ENCODE measurements at regions not wholly inside any gene's neighbourhood (a gene's known extent, or its start where the extent isn't known, plus 50 kb on each side); places are given as distances from the start of the nearest gene placed in this dataset.

DNA sequence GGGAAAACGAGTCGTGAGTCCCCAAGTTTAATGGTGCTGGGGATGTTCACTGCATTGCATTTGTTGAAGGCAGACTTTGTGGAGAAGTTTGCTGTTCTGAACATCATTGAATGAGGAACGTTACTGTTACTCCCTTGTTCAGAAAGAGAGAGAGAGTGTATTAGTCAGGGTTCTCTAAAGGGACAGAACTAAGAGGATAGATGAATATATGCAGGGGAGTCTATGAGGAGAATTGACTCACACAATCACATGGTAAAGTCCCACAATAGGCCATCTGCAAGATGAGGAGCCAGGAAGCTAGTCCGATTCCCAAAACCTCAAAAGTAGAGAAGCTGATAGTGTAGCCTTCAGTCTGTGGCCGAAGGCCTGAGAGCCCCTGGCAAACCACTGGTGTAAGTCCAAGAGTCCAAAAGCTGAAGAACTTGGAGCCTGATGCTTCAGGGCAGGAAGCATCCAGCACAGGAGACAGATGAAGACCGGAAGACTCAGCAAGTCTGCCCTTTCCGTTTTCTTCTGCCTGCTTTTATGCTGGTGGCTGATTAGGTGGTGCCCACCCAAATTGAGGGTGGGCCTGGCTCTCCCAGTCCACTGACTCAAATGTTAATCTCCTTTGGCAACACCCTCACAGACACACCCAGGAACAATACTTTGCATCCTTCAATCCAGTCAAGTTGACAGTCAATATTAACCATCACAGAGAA is 223.5 kb upstream of the PCSK2 start:
- H3K4me3 ChIP-seq (ENCODE audit: low read length): no peak overlapping the region
- TF ChIP-seq, protein P1, sequence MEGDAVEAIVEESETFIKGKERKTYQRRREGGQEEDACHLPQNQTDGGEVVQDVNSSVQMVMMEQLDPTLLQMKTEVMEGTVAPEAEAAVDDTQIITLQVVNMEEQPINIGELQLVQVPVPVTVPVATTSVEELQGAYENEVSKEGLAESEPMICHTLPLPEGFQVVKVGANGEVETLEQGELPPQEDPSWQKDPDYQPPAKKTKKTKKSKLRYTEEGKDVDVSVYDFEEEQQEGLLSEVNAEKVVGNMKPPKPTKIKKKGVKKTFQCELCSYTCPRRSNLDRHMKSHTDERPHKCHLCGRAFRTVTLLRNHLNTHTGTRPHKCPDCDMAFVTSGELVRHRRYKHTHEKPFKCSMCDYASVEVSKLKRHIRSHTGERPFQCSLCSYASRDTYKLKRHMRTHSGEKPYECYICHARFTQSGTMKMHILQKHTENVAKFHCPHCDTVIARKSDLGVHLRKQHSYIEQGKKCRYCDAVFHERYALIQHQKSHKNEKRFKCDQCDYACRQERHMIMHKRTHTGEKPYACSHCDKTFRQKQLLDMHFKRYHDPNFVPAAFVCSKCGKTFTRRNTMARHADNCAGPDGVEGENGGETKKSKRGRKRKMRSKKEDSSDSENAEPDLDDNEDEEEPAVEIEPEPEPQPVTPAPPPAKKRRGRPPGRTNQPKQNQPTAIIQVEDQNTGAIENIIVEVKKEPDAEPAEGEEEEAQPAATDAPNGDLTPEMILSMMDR (conservative IDR thresholded peaks at IDR 0.05; ENCODE audit: low read length): no peak
- no peak for DNase-seq (ENCODE audit: low read depth)

DNA sequence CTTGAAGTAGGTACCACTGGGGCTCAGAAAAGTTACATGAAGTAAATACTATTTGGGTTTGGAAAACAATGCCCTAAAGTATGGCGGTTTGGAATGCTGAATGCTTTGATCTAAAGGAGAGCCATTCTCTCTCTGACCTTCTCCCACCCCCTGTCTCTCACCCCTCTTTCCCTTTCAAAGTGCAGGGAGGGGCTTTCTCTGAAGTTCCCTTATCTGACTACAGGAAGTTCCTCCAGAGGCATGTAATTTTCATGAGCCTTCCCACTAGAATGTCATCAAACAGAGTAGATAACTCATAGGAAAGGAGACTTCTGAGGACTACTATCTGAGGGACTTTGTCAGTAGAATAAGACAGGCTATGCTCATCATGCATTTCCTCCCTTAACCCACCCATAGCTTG is 216.7 kb upstream of the PCSK2 start:
- DNase-seq (ENCODE audit: low read depth): no peak
- TF ChIP-seq, protein P1 (conservative IDR thresholded peaks at IDR 0.05; ENCODE audit: low read length): no peak
- H3K4me3 ChIP-seq (ENCODE audit: low read length): no peak overlapping the region

DNA sequence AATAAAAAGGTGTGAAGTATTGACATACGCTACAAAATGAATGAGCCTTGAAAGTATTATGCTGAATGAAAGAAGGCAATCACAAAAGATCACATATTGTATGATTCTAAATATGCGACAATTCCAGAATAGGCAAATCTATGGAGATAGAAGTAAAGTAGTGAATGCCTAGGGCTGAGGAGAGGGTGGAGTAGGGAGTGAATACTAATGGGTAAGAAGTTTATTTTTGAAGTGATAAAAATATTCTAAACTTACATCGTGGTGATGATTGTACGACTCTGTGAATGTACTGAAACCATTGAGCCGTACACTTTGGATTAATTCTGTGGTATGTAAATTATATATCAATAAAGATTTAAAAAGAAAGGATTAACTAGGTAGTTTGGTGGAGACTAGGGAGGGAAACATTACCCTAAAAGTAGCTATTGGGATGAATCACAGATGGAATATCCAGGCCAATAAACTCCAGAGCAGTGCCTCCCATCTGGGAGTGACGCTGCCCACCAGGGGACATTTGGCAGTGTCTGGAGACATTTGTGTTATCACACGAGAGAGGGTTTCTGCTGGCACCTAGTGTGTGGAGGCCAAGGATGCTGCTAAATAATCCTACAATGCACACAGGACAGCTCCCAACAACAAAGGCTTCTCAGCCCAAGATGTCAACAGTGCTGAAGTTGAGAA is 214.2 kb upstream of the PCSK2 start:
- DNase-seq (ENCODE audit: low read depth): no peak
- H3K4me3 ChIP-seq (ENCODE audit: low read length): no peak overlapping the region
- TF ChIP-seq, protein P1 (conservative IDR thresholded peaks at IDR 0.05; ENCODE audit: low read length): no peak

DNA sequence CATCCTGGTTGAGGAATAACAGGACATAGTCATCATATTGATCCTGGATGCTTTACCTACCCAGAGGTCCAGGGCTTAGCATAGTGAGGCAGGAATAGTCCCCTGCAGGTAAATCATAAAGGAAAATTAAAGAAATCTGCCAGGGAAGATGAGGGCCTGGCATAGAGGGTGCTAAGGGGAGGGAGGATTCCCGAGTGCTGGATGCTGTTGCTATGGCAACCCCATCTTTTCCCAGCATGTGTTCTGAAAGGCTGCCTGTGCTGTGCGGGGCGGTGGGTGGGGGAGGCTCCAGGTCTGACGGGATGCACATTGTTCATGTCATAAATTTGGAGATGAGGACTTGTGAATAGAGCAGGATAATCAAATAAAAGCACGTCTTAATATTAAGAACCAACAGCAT is 212.6 kb upstream of the PCSK2 start:
- TF ChIP-seq, protein P1 (conservative IDR thresholded peaks at IDR 0.05; ENCODE audit: low read length): no peak
- DNase-seq (ENCODE audit: low read depth): no peak
- H3K4me3 ChIP-seq (ENCODE audit: low read length): no peak overlapping the region

DNA sequence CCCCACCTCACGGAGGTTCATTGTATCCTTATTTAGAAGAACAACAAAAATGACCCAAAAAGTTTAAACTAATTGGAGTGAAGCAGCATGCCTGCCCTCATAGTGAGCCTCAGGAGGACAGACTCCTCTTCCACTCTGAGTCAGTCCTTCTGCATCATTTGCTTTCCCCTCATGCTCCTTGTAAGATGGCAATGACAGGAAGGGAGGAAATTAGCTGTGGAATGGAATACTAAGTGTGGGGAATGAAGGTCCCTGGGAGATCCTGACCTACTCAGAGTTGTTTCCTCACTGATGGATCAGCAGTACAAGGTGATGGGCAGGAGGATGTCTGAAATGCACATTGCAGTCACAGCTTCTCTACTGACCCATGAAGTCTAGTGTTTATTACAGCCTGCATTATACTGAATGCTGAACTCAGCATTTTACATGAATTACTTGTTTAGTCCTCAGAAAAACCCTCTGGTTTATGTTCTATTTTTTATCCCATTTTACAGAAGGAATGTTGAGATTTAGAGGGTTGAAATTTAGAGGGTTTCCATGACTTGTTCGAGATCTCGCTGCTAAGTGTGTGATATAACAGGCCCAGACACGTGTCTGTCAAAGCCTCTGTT is 212.0 kb upstream of the PCSK2 start:
- TF ChIP-seq, protein P1 (conservative IDR thresholded peaks at IDR 0.05; ENCODE audit: low read length): no peak
- H3K4me3 ChIP-seq (ENCODE audit: low read length): no peak overlapping the region
- no peak for DNase-seq (ENCODE audit: low read depth)

DNA sequence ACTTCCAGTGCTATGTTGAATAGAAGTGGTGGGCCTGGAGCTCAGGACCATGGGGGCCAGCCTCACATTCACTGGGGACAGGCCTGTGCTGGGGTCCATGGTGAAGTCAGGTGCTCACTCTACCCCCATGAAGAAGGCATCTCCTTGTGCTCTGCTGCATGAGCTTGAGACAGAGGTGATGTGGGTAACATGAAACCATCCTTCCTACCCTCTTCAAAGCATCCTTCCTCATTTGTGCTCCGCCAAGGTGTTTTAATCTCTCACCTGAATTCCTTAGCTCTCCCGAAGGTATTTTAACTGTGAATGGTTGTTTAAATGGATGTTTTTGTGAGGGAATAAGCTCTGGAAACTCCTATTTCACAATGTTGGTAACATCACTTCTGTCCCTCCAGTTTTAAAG is 209.6 kb upstream of the PCSK2 start:
- TF ChIP-seq, protein P1 (conservative IDR thresholded peaks at IDR 0.05; ENCODE audit: low read length): no peak
- H3K4me3 ChIP-seq (ENCODE audit: low read length): no peak overlapping the region
- no peak for DNase-seq (ENCODE audit: low read depth)

DNA sequence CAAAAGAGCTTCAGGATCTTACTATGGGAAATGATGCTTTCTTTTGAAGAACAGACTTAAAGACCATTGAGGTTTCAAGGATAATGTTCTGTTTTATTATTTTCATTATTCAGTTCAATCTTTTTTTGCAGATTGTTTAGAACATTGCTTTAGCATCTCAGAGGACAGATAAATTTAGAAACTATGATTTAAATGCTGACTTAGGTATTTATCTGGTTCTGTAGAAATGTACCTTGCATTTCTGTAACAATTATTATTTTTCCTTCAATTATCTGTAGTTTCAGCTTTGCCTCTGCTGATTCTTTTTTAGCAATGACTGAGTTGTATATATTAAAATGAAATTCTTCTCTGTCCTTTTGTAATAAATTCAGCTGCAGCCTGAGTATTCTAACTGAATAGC is 205.4 kb upstream of the PCSK2 start:
- TF ChIP-seq, protein P1 (conservative IDR thresholded peaks at IDR 0.05; ENCODE audit: low read length): no peak
- DNase-seq (ENCODE audit: low read depth): no peak
- H3K4me3 ChIP-seq (ENCODE audit: low read length): no peak overlapping the region
